VCaP (cell line): ENCODE measurements at regions not wholly inside any gene's neighbourhood (a gene's known extent, or its start where the extent isn't known, plus 50 kb on each side); places are given as distances from the start of the nearest gene placed in this dataset.

Experiments used
- H3K27ac ChIP-seq: fragments of 450-650 bp; 2 replicates; pipeline ENCODE4 v1.5.1; 2017
- CTCF ChIP-seq: fragments of 450-650 bp; conservative IDR thresholded peaks from 2 replicates; pipeline ENCODE4 v1.5.1; 2017; ENCODE audit warnings: mild to moderate bottlenecking, moderate library complexity

- TF ChIP-seq CTCF = no peak
These were observed 149.9 kb upstream of the IGSF21 start for GRCh38 chr1:17957588-17958267.

GRCh38 chr1:17958704-17959103 lies 148.9 kb upstream of the IGSF21 start:
- no peak overlapping the region for H3K27ac ChIP-seq
- TF ChIP-seq CTCF = no peak

More at GRCh38 chr1:17957588-17958267, 149.9 kb upstream of the IGSF21 start:
- no peak overlapping the region for H3K27ac ChIP-seq

GRCh38 chr1:17963513-17963912 lies 144.1 kb upstream of the IGSF21 start:
- no peak for TF ChIP-seq CTCF
- no peak overlapping the region for H3K27ac ChIP-seq

- no peak for TF ChIP-seq CTCF
- H3K27ac ChIP-seq = no peak overlapping the region
These were observed 142.0 kb upstream of the IGSF21 start for GRCh38 chr1:17965515-17966100.

GRCh38 chr1:17966341-17966740 lies 141.3 kb upstream of the IGSF21 start:
- no peak for TF ChIP-seq CTCF
- H3K27ac ChIP-seq = no peak overlapping the region

- TF ChIP-seq CTCF = no peak
- no peak overlapping the region for H3K27ac ChIP-seq
These were observed 139.9 kb upstream of the IGSF21 start for GRCh38 chr1:17967623-17968255.

- no peak overlapping the region for H3K27ac ChIP-seq
- TF ChIP-seq CTCF = no peak
These were observed 136.8 kb upstream of the IGSF21 start for GRCh38 chr1:17970757-17971156.
